ENCODE measurements at regions not wholly inside any gene's neighbourhood (a gene's known extent, or its start where the extent isn't known, plus 50 kb on each side); places are given as distances from the start of the nearest gene placed in this dataset.

DNA sequence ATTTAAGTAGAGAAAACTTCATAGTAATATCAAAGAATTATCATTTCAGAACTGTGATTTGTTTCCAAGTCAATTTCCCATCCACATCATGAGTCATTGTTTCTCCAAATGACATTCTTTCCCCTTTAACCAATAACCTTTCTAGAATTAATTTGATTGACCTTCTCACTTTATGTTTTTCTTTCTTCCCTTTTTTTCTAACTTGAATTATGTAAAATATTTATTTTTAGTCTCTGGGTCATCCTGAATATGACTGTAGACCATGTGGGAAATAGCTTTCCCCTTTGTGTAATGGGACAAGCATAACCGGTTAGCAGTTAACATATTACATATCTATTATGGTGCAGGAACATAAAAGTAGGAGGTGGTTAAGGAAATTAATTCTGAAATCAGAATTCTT lies 291.1 kb downstream of the GJA1 start:
- TF ChIP-seq, protein P1, sequence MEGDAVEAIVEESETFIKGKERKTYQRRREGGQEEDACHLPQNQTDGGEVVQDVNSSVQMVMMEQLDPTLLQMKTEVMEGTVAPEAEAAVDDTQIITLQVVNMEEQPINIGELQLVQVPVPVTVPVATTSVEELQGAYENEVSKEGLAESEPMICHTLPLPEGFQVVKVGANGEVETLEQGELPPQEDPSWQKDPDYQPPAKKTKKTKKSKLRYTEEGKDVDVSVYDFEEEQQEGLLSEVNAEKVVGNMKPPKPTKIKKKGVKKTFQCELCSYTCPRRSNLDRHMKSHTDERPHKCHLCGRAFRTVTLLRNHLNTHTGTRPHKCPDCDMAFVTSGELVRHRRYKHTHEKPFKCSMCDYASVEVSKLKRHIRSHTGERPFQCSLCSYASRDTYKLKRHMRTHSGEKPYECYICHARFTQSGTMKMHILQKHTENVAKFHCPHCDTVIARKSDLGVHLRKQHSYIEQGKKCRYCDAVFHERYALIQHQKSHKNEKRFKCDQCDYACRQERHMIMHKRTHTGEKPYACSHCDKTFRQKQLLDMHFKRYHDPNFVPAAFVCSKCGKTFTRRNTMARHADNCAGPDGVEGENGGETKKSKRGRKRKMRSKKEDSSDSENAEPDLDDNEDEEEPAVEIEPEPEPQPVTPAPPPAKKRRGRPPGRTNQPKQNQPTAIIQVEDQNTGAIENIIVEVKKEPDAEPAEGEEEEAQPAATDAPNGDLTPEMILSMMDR (IDR thresholded peaks at IDR 0.05 in 2 of 3, conservative IDR thresholded peaks at IDR 0.05 in 1 of 3; ENCODE audit: control insufficient read depth in 2 of 3, extremely low read depth in 1 of 3, insufficient read depth in 1 of 3, low read depth in 3 of 3, low read length in 3 of 3) = no peak
- TF ChIP-seq, protein P2, sequence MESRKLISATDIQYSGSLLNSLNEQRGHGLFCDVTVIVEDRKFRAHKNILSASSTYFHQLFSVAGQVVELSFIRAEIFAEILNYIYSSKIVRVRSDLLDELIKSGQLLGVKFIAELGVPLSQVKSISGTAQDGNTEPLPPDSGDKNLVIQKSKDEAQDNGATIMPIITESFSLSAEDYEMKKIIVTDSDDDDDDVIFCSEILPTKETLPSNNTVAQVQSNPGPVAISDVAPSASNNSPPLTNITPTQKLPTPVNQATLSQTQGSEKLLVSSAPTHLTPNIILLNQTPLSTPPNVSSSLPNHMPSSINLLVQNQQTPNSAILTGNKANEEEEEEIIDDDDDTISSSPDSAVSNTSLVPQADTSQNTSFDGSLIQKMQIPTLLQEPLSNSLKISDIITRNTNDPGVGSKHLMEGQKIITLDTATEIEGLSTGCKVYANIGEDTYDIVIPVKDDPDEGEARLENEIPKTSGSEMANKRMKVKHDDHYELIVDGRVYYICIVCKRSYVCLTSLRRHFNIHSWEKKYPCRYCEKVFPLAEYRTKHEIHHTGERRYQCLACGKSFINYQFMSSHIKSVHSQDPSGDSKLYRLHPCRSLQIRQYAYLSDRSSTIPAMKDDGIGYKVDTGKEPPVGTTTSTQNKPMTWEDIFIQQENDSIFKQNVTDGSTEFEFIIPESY (IDR thresholded peaks at IDR 0.05) = no peak
- TF ChIP-seq NR2C1 (IDR thresholded peaks at IDR 0.05) = no peak
- TF ChIP-seq NFYB (IDR thresholded peaks at IDR 0.05; ENCODE audit: insufficient read depth, low read depth, low read length) = no peak
- TF ChIP-seq EGR1 (IDR thresholded peaks at IDR 0.05; ENCODE audit: borderline replicate concordance in 1 of 2, low read depth in 2 of 2, low read length in 2 of 2) = no peak
- TF ChIP-seq TARDBP (IDR thresholded peaks at IDR 0.05; ENCODE audit: borderline replicate concordance) = no peak
- TF ChIP-seq, protein P3, sequence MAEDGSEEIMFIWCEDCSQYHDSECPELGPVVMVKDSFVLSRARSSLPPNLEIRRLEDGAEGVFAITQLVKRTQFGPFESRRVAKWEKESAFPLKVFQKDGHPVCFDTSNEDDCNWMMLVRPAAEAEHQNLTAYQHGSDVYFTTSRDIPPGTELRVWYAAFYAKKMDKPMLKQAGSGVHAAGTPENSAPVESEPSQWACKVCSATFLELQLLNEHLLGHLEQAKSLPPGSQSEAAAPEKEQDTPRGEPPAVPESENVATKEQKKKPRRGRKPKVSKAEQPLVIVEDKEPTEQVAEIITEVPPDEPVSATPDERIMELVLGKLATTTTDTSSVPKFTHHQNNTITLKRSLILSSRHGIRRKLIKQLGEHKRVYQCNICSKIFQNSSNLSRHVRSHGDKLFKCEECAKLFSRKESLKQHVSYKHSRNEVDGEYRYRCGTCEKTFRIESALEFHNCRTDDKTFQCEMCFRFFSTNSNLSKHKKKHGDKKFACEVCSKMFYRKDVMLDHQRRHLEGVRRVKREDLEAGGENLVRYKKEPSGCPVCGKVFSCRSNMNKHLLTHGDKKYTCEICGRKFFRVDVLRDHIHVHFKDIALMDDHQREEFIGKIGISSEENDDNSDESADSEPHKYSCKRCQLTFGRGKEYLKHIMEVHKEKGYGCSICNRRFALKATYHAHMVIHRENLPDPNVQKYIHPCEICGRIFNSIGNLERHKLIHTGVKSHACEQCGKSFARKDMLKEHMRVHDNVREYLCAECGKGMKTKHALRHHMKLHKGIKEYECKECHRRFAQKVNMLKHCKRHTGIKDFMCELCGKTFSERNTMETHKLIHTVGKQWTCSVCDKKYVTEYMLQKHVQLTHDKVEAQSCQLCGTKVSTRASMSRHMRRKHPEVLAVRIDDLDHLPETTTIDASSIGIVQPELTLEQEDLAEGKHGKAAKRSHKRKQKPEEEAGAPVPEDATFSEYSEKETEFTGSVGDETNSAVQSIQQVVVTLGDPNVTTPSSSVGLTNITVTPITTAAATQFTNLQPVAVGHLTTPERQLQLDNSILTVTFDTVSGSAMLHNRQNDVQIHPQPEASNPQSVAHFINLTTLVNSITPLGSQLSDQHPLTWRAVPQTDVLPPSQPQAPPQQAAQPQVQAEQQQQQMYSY (CRISPR knock-in tag; IDR thresholded peaks at IDR 0.05) = no peak
- no peak for TF ChIP-seq SREBF2 (IDR thresholded peaks at IDR 0.05; ENCODE audit: low read length)
- TF ChIP-seq, protein P4, sequence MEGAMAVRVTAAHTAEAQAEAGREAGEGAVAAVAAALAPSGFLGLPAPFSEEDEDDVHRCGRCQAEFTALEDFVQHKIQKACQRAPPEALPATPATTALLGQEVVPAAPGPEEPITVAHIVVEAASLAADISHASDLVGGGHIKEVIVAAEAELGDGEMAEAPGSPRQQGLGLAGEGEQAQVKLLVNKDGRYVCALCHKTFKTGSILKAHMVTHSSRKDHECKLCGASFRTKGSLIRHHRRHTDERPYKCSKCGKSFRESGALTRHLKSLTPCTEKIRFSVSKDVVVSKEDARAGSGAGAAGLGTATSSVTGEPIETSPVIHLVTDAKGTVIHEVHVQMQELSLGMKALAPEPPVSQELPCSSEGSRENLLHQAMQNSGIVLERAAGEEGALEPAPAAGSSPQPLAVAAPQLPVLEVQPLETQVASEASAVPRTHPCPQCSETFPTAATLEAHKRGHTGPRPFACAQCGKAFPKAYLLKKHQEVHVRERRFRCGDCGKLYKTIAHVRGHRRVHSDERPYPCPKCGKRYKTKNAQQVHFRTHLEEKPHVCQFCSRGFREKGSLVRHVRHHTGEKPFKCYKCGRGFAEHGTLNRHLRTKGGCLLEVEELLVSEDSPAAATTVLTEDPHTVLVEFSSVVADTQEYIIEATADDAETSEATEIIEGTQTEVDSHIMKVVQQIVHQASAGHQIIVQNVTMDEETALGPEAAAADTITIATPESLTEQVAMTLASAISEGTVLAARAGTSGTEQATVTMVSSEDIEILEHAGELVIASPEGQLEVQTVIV (IDR thresholded peaks at IDR 0.05; ENCODE audit: borderline replicate concordance, partially characterized antibody) = no peak
- TF ChIP-seq POLR2A (IDR thresholded peaks at IDR 0.05; ENCODE audit: low read depth, low read length) = no peak
- TF ChIP-seq, protein P5, sequence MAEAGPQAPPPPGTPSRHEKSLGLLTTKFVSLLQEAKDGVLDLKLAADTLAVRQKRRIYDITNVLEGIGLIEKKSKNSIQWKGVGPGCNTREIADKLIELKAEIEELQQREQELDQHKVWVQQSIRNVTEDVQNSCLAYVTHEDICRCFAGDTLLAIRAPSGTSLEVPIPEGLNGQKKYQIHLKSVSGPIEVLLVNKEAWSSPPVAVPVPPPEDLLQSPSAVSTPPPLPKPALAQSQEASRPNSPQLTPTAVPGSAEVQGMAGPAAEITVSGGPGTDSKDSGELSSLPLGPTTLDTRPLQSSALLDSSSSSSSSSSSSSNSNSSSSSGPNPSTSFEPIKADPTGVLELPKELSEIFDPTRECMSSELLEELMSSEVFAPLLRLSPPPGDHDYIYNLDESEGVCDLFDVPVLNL (IDR thresholded peaks at IDR 0.05; ENCODE audit: low read depth, low read length) = no peak

All from GM12878 (cell line).